ENCODE measurements at regions not wholly inside any gene's neighbourhood (a gene's known extent, or its start where the extent isn't known, plus 50 kb on each side); places are given as distances from the start of the nearest gene placed in this dataset.

DNA sequence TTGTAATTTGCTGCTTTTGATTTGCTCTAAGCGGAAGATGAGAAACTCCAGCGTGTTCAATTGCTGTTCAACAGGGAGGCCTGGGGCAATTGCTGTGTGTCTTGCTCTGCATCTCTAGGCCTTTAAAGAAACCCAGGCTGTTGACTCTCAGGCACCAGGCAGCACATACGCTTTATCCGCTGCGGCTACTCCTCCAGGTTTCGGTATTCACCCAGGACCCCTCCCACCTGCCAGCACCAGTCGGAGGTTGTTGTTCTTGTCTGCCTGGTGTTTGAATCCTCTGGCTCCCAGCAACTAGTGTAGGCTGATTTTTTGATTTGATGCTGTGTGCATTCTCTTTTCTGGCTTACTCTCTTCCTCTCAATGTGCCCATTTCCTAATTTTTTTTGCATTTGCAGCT lies 383.1 kb downstream of the TSN start:
- TF ChIP-seq CTCF (conservative IDR thresholded peaks at IDR 0.05) (no peak), EZH2 (IDR thresholded peaks at IDR 0.05; ENCODE audit: low read depth) (no peak)

Data from PC-9 (cell line).